Dermis blood vessel endothelial cell (primary cell): ENCODE measurements at regions not wholly inside any gene's neighbourhood (a gene's known extent, or its start where the extent isn't known, plus 50 kb on each side); places are given as distances from the start of the nearest gene placed in this dataset.

Source experiments
- DNase-seq: peaks from one replicate; pipeline ENCODE4 v3.0.0; 2010

DNA sequence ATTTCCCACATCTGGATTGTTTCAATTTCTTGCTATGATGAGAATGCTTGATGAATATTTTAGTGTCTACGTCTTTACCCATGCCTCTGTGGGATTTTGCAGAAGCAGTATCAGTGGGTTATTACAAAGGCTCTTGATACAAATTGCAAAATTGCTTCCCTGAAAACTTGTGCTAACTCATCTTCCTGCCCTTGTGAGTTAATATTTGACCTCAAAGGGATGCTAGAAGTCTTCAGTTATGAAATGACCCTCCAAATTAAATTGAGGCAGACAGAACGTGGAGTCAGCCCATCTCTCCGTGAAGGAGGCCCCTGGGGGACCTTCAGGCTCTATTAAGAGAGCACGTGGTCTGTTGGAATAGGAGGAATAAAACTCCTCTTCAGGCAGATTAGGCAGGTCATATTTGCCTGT, 239.2 kb upstream of the HS6ST1 start:
- no peak for DNase-seq

DNA sequence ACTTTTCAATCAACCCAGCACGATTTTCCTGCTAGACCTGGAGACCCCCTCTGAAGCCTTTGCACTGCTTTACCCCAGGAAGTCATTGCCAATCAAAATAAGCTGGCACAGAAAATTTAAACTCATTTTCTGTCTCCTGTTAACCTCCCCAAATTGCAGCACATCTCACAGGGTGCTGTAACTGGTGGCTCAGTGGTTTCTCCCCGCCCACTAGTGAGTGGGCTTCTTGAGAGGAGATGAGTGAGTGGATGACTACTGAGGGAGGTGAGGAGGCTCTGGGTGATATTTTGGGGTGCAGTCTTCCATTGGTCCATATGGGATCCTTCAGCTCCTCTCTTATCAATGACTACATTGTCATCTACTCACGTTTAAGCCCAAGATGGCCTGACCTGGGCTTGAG, 239.8 kb upstream of the HS6ST1 start:
- no peak for DNase-seq

DNA sequence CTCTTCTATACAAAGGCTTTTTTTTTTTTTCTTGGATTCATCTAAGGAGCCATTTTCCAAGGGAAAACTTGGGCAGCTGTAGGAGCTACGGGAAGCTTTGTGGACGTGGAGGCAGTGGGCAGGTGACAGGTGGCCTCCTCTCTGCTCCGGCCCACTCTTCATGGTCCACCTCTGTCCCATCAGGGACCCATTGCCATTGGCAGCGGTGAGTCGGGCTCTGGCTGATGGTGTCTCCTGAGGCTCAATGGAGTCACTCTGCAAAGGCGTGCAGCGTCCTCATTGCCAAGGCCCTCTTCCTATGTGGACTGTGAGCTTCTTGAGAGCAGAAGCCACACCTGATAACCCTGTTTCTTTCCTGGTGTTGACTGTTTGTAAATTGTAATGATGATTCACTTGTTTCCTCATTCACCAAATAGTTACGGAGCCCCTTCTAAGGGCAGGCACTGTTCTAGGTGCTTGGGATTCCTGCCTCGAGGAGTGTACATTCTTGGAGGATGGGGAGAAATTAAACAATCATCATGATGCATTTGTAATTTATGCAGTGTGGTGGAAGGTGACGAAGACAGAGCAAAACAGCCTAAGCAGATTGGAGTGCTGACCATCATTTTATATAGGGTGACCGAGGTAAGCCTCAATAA, 240.3 kb upstream of the HS6ST1 start:
- no peak for DNase-seq

DNA sequence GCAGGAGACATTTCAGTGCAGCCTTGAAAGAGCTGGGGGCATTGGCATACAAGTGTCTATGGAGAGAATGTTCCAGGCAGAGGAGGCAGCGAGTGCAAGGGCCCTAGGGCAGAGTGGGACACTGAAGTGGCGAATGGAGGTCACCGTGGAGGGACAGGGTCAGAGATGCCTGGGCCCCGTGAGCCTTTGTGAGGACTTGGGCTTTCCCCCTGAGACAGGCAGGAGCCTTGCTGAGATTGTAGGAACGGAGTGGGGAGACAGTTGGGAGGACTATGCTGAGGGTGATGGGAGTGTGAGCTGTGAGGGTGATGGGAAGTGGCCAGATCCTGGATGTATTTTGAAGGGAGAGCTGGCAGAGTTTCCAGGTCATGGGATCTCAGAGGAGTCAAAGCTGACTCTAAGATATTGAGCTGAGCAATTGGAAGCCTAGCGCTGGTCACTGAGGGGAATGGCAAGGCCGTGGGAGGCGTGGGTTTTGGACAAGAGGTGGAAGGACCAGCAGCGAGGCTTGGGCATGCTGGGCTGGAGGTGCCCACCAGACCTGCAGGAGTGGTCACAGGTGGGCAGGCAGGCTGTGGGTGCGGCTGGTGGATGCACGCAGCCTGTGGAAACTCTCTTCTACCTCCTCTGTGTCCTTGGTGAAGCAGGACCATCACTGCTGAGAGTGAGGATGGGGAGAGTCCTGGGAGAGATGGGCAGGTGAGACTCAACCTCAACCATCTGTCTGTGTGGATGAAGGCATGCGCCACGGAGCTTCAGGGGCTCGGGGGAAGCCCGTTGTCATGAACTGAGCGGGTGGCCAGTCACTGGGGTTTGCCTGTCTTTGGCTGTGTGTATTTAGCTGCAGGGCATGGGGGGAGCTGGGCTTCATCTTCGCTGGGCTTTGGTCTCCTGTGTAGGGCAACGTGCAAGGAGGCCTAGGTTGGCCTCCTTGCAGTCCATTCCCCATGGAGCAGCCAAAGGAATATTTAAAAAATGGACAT, 241.2 kb upstream of the HS6ST1 start:
- DNase-seq = no peak

DNA sequence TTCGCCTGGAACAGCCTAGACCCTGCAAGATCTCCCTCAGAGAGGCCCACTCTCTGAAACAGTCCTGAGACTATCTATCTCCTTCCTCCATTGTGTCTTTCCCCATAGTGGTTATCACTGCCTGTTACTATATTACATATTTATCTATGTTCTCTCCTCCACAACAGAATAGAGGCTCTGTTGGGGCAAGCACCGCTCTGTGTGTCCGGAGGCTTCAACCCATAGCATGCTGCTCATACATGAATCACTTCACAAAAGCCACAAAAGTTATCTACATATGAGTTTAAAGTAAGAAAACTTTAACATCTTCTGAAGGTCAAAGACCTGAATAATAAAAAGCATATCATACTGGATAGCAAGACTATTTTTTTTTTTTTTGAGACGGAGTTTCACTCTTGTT, 242.1 kb upstream of the HS6ST1 start:
- DNase-seq = no peak

DNA sequence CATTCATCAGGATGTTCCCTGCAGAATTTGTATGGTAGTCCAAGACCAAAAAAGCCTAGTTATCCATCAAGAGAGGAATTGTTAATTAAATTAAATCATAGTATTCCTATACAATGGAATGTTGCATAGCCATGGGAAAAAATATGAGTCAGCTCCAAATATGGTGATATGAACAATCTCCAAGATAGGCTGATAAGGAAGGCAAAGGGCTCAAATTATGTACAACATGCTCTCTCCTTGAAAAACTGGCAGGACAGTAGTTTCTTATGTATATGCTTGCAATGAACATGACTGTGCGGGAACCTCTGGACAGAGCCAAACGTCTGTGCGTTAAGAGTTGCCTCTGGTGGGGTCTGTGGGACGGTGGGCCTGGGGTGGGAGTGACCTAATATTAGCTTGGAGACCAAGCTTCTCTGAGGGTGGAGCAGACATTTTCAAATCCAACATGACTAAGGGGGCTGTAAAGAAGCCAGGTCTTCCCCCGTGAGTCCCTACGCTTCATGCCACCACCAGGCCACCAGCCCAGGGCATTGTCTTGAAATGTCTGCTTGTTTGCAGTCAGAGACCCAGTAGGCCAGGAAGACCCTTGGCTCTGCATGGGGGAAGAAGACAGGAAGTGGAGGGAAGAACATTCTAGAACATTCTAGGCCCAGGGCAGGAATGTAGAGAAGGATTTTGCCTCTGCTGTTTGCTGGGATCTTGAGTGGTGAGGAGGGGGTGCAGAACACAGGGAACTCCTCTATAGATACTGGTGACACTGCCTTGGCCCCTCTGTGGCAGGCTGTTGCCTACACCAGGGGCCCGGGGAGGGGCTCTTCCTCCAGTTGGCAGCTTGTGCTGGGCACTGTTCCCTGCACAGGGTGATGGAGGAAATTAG, 244.0 kb upstream of the HS6ST1 start:
- no peak for DNase-seq

DNA sequence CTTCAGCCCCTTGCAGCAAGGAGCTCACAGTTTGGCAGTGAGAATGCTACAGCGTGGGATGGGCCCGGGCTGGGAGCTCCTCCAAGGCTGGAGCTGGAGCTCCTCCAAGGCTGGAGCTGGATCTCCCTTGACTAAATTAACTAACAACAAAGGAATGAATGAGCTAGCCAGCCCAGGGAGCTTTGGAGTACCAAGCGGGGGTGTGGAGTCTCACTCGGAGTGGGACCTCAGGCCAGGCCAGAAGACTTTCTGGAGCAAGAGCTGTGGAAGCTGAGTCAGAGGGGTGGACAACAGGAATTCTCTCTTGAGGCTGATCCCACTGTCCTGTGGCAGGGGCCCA, 244.7 kb upstream of the HS6ST1 start:
- no peak for DNase-seq

DNA sequence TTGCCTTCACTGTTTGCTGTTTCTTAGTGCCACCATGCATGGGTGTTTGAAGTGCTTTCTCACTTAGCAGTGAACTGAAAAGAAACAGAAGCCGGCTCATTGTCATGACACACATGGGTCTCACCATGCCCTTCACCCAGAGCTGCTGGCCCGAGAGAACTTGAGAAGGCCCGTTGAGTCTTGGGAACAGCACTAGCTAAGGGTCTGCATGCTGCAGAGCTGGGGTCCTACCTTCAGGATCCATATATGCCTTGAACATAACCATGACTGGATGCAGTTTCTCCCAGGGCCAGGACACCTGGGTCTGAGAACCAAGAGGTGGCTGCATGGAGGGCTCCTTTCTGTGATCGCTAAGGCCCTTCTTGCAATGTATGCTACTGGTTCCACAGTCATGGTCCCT, 245.5 kb upstream of the HS6ST1 start:
- DNase-seq = no peak

DNA sequence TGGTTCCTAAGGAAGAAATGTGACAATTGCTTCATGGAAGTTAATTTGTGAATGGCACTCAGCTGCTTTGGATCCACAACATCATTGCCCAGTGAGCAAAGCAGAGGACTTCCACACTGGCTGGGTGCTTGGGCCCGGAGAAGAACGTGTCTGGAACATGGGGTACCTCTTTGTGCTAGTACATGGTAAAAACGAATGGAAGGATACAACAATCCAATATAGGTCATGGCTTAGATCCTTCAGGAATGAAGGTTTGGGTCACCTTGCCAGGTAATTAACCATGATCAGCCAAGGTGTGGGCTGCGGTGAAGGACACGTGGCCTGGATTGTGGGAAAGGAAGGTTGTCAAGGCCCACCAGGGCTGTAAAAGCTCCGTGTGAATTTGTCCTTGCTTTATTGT, 245.9 kb upstream of the HS6ST1 start:
- no peak for DNase-seq

DNA sequence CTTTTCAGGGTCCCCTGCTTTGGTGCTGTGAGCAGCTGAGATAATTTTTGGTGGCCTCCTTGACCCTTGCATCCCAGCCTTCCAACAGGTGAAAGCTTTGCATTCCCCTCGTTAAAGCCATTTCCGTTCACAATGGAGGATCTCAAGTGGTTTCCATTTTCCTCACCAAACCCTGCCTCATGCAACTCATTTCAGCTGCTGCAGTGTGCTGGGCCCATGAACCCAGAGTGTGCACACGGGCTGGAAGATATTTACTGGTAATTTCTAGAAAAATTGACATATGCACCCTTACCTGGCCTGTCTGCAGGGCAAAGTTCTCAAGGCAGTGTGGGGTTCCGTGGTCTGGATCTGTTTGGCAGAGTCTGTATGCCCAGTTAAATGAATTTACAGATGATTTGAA, 246.8 kb upstream of the HS6ST1 start:
- no peak for DNase-seq

DNA sequence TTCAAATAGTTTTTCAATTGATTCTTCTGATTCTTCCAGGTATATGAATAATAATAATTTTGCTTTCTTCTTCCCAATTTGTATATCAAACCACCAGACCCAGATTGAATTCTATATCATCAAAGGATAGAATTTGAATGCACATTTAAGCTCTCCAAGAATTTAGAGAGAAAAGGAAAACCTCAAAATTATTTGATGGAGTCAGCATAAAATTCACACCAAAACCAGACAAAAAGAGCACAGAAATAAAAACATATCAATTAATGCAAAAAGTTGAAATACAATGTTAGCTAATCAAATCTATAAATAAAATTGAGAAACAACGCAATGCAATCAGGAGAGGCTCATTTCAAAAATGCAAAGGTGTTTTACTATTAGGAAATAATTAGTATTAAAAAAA, 248.0 kb upstream of the HS6ST1 start:
- no peak for DNase-seq

DNA sequence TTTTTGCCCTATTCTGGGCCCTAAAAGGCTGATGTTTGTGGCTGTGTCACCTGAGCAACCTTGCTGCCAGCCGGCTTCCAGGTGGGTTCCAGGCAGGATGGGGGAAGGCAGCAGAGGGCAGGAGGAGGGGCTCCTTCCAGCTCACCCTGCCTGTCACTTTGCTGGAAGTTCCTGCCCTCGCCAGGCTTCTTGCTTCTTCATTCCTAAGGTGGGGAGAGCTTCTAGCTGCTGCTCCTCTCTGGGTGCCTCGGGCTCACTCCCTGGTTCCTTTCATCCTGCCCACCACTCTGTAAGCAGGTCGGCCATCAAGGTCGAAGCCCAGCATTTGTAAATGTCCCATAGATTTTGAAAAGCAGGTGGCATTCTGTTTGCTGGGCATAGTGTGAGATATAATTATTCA, 249.4 kb upstream of the HS6ST1 start:
- no peak for DNase-seq

DNA sequence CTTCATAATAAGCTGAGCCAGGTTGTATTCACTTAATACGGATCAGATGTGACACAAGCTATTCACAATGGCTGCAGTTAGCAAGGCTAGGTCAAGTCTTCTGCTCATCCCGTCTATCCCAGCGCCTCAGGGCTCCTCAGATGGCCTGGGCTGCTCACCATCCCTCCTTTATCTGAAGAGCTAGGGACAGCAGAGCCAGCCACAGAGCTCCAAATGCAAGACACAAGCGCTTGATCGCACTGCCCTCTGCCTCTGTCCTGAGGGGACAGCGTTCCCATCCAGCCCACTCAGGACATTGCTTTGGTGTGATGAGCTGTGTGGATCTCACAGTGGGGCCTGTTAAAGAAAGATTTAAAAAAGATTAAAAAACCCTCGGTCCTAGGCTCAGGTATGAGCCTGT, 254.4 kb upstream of the HS6ST1 start:
- no peak for DNase-seq

DNA sequence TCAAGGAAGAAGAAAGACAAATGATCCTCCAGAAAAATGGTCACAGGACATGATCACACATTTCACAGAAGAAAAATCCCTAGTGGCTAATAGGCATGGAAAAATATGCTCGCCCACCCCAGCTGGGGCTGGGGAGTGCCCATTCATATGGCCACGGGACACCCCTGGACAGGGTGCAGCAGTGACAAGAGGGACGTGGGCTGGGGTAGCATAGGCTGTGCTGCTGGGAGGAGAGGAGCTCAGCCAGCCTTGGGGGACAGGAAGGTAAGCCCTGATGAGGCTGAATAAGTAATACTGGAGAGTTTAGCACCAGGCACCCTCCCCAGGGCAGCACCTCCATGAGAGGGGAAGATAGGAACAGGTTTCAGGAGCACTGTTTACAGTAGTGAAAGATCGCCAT, 254.9 kb upstream of the HS6ST1 start:
- DNase-seq = no peak

DNA sequence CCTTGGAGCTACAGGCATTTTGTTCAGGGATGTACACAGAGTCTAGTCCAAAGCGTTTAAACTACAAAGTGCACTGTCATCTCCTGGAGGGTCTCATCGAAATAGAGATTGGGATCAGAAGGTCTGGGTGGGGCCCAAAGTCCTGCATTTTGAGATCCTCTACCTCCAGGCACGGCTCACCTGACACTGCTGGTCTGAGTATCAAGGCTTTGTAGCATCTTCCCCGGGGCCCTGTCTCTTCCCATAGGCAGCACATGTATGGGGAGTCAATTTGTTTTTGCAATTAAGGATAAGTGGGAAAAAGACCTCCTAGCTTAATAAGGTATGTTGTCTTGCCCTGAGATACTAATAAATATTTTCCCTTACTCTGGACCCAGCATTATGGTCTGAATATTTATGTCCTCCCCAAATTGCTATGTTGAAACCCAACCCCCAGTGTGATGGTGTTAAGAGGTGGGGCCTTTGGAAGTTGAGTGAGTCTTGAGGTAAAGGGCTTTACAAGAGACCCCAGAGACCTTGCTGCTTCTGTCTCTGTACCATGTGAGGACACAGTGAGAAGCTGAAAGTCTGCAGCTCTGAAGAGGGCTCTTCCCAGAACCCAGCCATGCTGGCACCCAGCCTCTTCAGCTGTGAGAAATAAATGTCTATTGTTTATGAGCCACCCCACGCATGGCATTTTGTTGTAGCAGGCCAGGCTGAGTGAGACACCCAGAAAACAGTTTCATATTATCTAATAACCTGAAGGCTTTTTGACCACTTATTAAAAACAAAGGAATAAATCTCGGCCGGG, 258.7 kb upstream of the HS6ST1 start:
- DNase-seq = no peak

DNA sequence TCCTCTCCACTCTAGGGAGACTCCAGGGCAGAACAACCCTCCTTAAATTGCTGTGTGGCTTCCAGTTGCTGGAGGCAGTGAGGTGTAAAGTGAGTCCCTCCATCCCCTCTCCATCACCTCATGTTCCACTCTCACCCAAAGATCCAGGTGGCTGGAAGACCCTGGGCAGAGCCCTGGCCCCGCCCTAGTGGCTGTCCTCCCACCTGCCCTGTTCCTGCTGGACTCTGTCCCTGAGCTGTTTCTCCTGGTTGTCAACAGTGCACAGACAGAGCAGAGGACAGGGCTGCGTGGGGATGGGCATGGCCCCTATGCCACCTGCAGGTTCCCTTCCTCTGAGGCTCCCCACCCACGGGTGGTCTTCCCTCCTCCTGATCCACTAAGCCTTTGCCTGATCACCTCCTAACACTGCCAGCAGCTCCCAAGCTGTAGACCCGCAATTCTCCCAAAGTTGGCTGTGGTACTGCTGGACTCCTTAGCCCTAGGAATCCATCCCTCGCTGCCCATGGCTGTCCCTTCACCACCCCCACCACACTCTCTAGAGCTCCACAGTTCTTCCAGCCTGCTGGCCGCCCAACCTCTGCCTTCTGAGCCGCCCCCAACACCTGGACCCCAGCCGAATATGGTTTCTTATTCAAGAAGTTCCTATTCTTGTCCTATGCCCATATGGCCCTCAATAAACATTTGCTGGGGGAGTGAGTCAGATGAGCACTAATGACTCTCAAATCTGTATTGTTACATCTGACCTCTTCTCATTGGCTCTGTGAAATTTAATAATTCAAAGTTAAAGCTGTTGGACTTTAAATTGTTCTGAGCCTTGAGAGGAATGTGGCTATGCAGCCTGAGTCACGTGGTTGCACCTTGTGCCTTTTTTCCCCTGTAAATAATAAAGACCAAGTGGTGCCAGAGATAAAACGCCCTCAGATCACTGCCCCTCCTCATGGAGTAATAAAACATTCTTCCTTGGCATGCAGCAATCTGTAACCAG, 260.0 kb upstream of the HS6ST1 start:
- no peak for DNase-seq

DNA sequence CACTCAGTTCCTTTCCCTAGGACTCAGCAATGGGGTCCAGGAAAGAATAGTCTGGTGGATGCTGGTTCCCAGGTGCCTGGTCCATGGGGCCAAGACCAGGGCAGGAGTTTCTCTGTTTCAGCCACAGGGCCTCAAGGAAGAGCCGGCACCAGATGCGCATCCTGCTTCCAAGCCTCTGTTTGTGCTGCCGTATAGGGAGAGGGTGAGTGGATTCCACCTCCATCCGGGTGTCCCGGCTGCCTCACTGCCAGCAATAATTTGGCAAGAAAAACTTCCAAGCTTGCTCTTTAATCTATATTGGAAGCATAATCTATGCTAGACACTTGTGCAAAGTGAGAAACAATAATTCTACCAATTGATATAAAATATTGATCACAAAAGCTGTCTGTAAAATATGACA, 261.2 kb upstream of the HS6ST1 start:
- DNase-seq = no peak

DNA sequence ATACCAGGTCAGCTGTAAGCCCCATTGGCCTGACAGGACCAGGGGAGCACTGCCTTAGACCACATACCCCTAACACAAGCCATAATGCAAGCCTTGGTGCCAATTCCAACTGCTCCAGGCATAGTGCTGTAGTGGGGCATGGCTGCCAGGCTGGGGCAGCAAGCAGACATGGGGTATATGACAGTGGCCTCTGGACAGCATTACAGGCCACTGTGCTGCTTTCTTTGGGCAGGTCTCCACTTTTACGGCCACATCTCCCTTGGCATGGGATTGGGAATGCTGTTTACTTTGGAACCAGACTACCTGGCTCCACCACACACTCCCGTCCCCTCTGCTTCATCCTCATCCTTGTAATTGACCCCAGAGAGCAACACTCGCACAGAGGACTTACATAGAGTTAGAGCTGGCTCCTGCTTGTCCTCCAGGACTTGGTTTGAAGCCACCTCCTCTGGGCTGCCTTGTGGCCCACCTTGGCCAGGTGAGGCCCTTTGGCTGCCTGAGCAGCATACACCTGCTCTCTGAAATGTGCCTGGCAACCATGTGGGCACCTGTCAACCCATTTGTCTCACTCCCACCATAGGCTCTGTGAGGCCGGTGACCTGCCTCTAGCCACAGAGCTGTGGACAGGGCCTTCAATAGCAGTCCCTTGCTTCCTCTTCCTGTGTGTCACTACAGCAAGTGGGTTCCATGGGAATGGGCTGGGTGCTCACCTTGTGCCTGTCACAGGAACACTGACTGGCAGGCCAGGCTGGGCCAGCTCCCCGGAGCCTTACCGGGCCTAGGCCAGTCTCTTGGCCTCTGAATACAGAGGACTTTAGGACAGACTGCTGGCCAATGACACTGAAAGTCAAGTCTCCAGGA, 262.6 kb upstream of the HS6ST1 start:
- DNase-seq = no peak

DNA sequence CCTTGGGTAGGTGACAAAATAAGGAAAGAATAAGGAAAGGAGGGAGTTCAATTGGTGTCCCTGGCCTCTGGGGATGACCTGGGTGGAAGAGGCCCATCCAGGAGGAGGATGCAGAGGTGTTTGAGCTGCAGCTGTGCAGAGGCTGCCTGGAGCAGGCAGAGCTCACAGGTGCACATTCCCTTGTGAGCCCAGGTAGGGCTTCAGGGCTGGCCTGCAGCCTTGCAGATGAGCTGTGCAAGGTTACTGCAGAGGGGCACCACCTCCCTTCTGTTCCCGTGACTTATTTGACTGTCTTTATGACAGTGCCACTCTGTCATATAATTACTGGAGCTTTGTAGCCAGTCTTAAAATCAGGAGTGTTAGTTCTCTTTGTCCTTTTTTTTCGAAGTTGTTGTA, 263.2 kb upstream of the HS6ST1 start:
- DNase-seq = no peak

DNA sequence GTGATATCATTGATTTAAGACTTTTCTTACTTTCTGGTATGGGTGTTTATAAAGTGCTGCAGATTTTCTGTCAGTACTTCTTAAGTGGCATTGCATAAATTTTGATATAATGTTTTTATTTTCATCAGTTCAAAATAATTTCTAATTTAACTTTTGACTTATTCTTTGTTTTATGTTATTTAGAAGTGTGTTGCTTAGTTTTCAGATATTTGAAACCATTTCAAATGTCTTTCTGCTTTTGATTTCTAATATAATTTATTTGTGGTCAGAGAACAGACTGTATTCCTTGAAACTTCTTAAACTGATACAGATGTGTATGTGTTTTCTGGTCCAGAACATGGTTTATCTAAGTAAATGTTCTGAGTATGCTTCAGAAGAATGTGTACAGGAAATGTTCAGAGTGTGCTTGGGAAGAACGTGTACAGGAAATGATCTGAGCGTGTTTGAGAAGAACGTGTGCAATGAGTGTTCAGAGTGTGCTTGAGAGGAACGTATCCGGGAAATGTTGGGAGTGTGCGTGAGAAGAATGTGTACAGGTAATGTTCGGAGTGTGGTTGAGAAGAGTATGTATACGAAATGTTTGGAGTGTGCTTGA, 265.7 kb upstream of the HS6ST1 start:
- DNase-seq = peak; percentile 75
